GM12872 (cell line): ENCODE measurements at regions not wholly inside any gene's neighbourhood (a gene's known extent, or its start where the extent isn't known, plus 50 kb on each side); places are given as distances from the start of the nearest gene placed in this dataset.

Experiments
- CTCF ChIP-seq: IDR thresholded peaks from 3 replicates; pipeline ENCODE4 v1.5.1; 2011; ENCODE audit warnings: low read depth, mild to moderate bottlenecking, low read length, moderate library complexity; ENCODE audit not compliant: insufficient read depth

GRCh38 chr5:123876276-123876790 lies 364.4 kb downstream of the CSNK1G3 start:
- no peak for TF ChIP-seq CTCF

- TF ChIP-seq CTCF, result no peak
Observed at GRCh38 chr5:123875561-123876275, 363.7 kb downstream of the CSNK1G3 start.

DNA sequence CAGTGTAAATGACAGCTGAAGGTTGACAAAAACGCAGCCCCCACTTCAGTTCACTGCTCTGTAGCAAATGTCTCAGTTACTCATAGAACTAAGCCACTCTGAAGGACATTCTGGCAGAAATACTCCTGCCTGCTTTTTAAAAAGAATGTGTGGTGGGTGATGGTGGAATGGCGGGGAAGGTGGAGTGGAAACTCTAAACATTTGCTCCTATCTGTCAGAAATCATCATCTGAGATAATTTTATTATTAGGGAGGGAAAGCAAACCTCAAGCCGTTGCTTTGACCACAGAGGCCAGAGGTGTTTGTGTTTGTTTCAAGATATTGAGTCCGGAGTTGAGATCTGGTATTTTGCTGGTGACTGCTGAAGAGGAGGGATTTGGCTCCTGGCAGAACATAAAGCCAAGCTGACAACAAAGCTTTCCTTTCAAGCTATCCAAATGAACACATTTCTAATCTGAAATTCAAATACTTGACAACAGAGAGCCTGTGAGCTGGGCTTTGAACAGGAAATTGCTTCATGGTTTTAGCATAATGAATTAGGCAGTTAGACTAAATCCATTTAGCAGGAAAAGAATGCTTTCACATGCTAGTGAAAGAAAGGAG lies 362.7 kb downstream of the CSNK1G3 start:
- TF ChIP-seq CTCF, result no peak

DNA sequence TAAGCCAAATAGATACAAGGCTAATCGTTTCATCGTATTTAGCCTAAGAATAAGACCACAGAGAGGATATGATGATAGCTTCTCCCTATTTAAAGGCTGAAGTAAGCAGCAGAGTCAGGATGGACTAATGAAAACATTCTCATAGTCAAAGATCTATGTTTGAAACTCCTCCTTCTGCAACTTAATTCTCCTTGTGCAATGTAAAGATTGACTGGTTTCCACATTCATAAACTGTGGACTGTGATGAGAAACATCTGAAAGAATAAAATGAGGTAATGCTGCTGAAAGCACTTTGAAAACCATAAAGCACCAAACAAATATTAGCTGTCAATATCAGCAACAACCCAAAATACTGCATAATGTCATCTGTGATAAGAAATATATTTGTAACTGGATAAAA lies 361.9 kb downstream of the CSNK1G3 start:
- TF ChIP-seq CTCF, result no peak

GRCh38 chr5:123871373-123871772 lies 359.4 kb downstream of the CSNK1G3 start:
- no peak for TF ChIP-seq CTCF

- TF ChIP-seq CTCF, result no peak
Observed at GRCh38 chr5:123868881-123869280, 356.9 kb downstream of the CSNK1G3 start.

GRCh38 chr5:123868267-123868666 lies 356.3 kb downstream of the CSNK1G3 start:
- TF ChIP-seq CTCF, result no peak
